ENCODE measurements at regions not wholly inside any gene's neighbourhood (a gene's known extent, or its start where the extent isn't known, plus 50 kb on each side); places are given as distances from the start of the nearest gene placed in this dataset.

- H3K9me3 ChIP-seq (ENCODE audit: low read depth) = no peaks in the 10 kb centered on the region
- no peaks in the 10 kb centered on the region for H3K36me3 ChIP-seq (ENCODE audit: low read depth)
- no peak for DNase-seq
- H2AFZ ChIP-seq = no peak overlapping the region
- H3K9ac ChIP-seq = no peak overlapping the region
- no peak for TF ChIP-seq EZH2 (IDR thresholded peaks at IDR 0.05; ENCODE audit: insufficient read depth, poor library complexity, severe bottlenecking)
- no peak for TF ChIP-seq EZH2phosphoT487 (IDR thresholded peaks at IDR 0.05; ENCODE audit: insufficient read depth, low read depth)
- no peaks in the 10 kb centered on the region for H4K20me1 ChIP-seq (ENCODE audit: insufficient read depth)
- peaks cover 36% of the 10 kb centered on the region for H3K4me1 ChIP-seq (ENCODE audit: insufficient read depth)
- WGBS, 2 experiments (ENCODE audit: low coverage in 1 of 2, low lambda C conversion rate in 2 of 2, missing lambda C conversion rate in 2 of 2) = 94 to 95% methylated on average over 5 of the region's 5 CpGs
- H3K4me3 ChIP-seq = no peak overlapping the region
- in situ Hi-C loops (cut with MboI) = no loop called here
- peaks cover 25% of the 10 kb centered on the region for H3F3A ChIP-seq (ENCODE audit: insufficient read depth)
- H3K27me3 ChIP-seq (replicated peaks; ENCODE audit: insufficient read depth) = no peaks in the 10 kb centered on the region
- no peak overlapping the region for H3K27ac ChIP-seq
- no peak overlapping the region for H3K4me2 ChIP-seq (ENCODE audit: unreplicated experiment)
- no peaks in the 10 kb centered on the region for H3K9me2 ChIP-seq (ENCODE audit: insufficient read depth)
- H3K79me2 ChIP-seq (ENCODE audit: insufficient read depth) = no peaks in the 10 kb centered on the region
Observed at GRCh38 chr5:89281211-89281610, 398.2 kb upstream of the MEF2C start.

DNA sequence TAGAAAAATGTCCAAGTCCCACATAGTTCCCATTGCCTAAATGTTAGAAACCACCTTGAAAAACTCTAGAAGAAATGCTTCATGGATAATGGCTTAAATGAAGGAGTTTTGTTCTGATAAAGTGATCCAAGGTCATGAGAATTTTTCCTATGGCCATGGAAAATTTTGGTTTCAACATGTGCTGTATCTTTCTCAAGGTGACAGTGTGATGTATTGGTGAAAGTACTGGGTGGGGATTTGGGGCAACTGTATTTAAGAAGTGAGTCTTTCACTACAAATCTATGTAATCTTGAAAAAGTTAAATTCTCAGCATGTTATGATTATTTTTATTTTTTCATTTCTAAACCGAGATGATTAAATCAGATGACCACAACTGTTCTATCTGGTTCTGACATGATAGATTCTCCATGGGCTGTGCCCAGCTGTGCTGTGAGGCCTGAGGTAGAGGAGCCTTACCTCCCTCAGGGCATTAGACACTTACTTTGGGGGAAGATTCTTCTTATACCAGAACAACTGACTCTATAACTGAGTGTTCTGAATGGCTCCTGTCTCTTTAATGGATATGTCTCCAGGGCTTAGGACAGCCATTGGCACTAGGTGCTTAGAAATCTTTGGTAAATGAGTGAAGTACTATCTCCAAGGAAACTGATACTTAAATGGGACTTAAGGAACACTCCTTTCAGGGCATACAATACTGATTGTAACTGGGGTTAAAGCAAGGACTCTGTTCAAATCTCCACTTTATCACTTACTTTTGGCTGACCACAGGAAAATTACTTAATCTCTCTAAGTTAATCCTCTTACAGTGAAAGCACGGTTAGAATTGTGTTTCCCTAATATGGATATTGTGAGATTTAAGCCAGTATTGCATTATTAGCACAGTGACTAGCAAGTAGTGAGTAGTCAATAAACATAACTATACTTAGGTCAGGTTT, 397.4 kb upstream of the MEF2C start:
- Histone ChIP-seq H3K27me3 (replicated peaks; ENCODE audit: insufficient read depth) (no peaks in the 10 kb centered on the region), H3K9ac (no peak overlapping the region), H3F3A (ENCODE audit: insufficient read depth) (peaks cover 27% of the 10 kb centered on the region), H3K27ac (no peak overlapping the region), H4K20me1 (ENCODE audit: insufficient read depth) (no peaks in the 10 kb centered on the region), H3K4me3 (no peak overlapping the region), H3K36me3 (ENCODE audit: low read depth) (no peaks in the 10 kb centered on the region), H3K4me2 (ENCODE audit: unreplicated experiment) (no peak overlapping the region), H3K4me1 (ENCODE audit: insufficient read depth) (peaks cover 36% of the 10 kb centered on the region), H3K9me3 (ENCODE audit: low read depth) (no peaks in the 10 kb centered on the region), H3K79me2 (ENCODE audit: insufficient read depth) (no peaks in the 10 kb centered on the region), H3K9me2 (ENCODE audit: insufficient read depth) (no peaks in the 10 kb centered on the region), H2AFZ (no peak overlapping the region)
- 76 to 91% methylated on average over 2 of the region's 2 CpGs for WGBS, 2 experiments (ENCODE audit: low coverage in 1 of 2, low lambda C conversion rate in 2 of 2, missing lambda C conversion rate in 2 of 2)
- no peak for DNase-seq
- TF ChIP-seq EZH2 (IDR thresholded peaks at IDR 0.05; ENCODE audit: insufficient read depth, poor library complexity, severe bottlenecking) = no peak
- no peak for TF ChIP-seq EZH2phosphoT487 (IDR thresholded peaks at IDR 0.05; ENCODE audit: insufficient read depth, low read depth)
- in situ Hi-C loops (cut with MboI) = no loop called here

- Histone ChIP-seq H3K4me2 (ENCODE audit: unreplicated experiment) (no peak overlapping the region), H3K27me3 (replicated peaks; ENCODE audit: insufficient read depth) (no peaks in the 10 kb centered on the region), H3F3A (ENCODE audit: insufficient read depth) (peaks cover 27% of the 10 kb centered on the region), H2AFZ (no peak overlapping the region), H3K9ac (no peak overlapping the region), H3K9me2 (ENCODE audit: insufficient read depth) (no peaks in the 10 kb centered on the region), H3K79me2 (ENCODE audit: insufficient read depth) (no peaks in the 10 kb centered on the region), H3K9me3 (ENCODE audit: low read depth) (no peaks in the 10 kb centered on the region), H4K20me1 (ENCODE audit: insufficient read depth) (no peaks in the 10 kb centered on the region), H3K4me1 (ENCODE audit: insufficient read depth) (peaks cover 36% of the 10 kb centered on the region), H3K4me3 (no peak overlapping the region), H3K27ac (no peak overlapping the region), H3K36me3 (ENCODE audit: low read depth) (no peaks in the 10 kb centered on the region)
- in situ Hi-C loops (cut with MboI) = no loop called here
- no peak for TF ChIP-seq EZH2phosphoT487 (IDR thresholded peaks at IDR 0.05; ENCODE audit: insufficient read depth, low read depth)
- no peak for TF ChIP-seq EZH2 (IDR thresholded peaks at IDR 0.05; ENCODE audit: insufficient read depth, poor library complexity, severe bottlenecking)
- WGBS, 2 experiments (ENCODE audit: low coverage in 1 of 2, low lambda C conversion rate in 2 of 2, missing lambda C conversion rate in 2 of 2) = 96 to 98% methylated on average over 5 of the region's 5 CpGs
- DNase-seq = no peak
Observed at GRCh38 chr5:89279391-89280036, 396.5 kb upstream of the MEF2C start.

DNA sequence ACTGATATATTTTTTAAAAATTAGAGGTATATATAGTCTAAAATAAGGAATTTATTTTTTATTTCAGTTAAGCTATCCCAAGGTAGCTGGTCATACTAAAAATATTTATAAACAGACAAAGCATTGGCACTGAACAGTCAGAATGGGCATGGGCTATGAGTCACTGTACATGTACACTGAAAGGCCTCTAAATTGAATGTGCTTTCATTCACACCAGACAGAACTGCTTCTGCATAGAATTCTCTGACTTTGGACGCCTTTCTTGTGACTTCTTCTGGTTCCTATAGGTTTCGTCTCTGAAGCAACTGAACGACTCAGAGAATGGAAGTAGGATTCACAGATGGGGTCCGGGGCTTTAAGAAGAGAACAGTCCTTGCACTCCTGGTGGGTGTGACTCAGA, 394.8 kb upstream of the MEF2C start:
- no peak for TF ChIP-seq EZH2 (IDR thresholded peaks at IDR 0.05; ENCODE audit: insufficient read depth, poor library complexity, severe bottlenecking)
- TF ChIP-seq EZH2phosphoT487 (IDR thresholded peaks at IDR 0.05; ENCODE audit: insufficient read depth, low read depth) = no peak
- peak; percentile 83 for DNase-seq
- H3K4me2 ChIP-seq (ENCODE audit: unreplicated experiment) = peak overlapping the region; percentile 21

More for the DNA sequence above, 394.8 kb upstream of the MEF2C start:
- Histone ChIP-seq H3K9ac (no peak overlapping the region), H3K36me3 (ENCODE audit: low read depth) (no peaks in the 10 kb centered on the region), H3K27me3 (replicated peaks; ENCODE audit: insufficient read depth) (no peaks in the 10 kb centered on the region), H3F3A (ENCODE audit: insufficient read depth) (peaks cover 27% of the 10 kb centered on the region), H3K9me2 (ENCODE audit: insufficient read depth) (no peaks in the 10 kb centered on the region), H3K4me1 (ENCODE audit: insufficient read depth) (peaks cover 34% of the 10 kb centered on the region), H3K9me3 (ENCODE audit: low read depth) (no peaks in the 10 kb centered on the region), H3K4me3 (no peak overlapping the region), H3K27ac (peak overlapping the region; percentile 38), H3K79me2 (ENCODE audit: insufficient read depth) (no peaks in the 10 kb centered on the region), H4K20me1 (ENCODE audit: insufficient read depth) (no peaks in the 10 kb centered on the region), H2AFZ (no peak overlapping the region)
- 53 to 69% methylated on average over 4 of the region's 4 CpGs for WGBS, 2 experiments (ENCODE audit: low coverage in 1 of 2, low lambda C conversion rate in 2 of 2, missing lambda C conversion rate in 2 of 2)
- in situ Hi-C loops (cut with MboI) = no loop called here
